Right atrium auricular region (tissue), 2 donors: ENCODE measurements at regions not wholly inside any gene's neighbourhood (a gene's known extent, or its start where the extent isn't known, plus 50 kb on each side); places are given as distances from the start of the nearest gene placed in this dataset.

ENCODE experiments used
- DNase-seq: peaks from one replicate; pipeline ENCODE4 v3.0.0-alpha.2; 2019; ENCODE audit warnings: low spot score
- H3K27ac ChIP-seq, 2 donors: fragments of 200-600 bp; sonication (generic); 1 replicate in 1 of 2; 2 replicates in 1 of 2; pipeline ENCODE4 v1.5.1; 2016 to 2019
- H3K27me3 ChIP-seq, 2 donors: fragments of 200-600 bp; sonication (generic); one replicate each; pipeline versions ENCODE4 v1.5.1 to v1.6.0; 2017 to 2019
- H3K36me3 ChIP-seq: fragments of 200-600 bp; sonication (generic); one replicate; pipeline ENCODE4 v1.5.1; 2016
- H3K4me1 ChIP-seq, 2 donors: fragments of 200-600 bp; sonication (generic); one replicate each; pipeline versions ENCODE4 v1.5.1 to v1.6.0; 2017 to 2019
- H3K4me3 ChIP-seq, 2 donors: fragments of 200-600 bp; sonication (generic); 1 replicate in 1 of 2; 2 replicates in 1 of 2; pipeline ENCODE4 v1.5.1; 2017 to 2019; ENCODE audit warnings: mild to moderate bottlenecking in 1 of 2, moderate library complexity in 1 of 2
- H3K9me3 ChIP-seq, 2 donors: fragments of 200-600 bp; sonication (generic); one replicate each; pipeline ENCODE4 v1.5.1; 2019
- TF ChIP-seq, protein P1 (sequence below), 2 donors: fragments of 200-600 bp; sonication (generic); IDR thresholded peaks; one replicate each; pipeline ENCODE4 v1.5.1; 2019; ENCODE audit warnings: antibody characterized with exemption in 2 of 2

DNA sequence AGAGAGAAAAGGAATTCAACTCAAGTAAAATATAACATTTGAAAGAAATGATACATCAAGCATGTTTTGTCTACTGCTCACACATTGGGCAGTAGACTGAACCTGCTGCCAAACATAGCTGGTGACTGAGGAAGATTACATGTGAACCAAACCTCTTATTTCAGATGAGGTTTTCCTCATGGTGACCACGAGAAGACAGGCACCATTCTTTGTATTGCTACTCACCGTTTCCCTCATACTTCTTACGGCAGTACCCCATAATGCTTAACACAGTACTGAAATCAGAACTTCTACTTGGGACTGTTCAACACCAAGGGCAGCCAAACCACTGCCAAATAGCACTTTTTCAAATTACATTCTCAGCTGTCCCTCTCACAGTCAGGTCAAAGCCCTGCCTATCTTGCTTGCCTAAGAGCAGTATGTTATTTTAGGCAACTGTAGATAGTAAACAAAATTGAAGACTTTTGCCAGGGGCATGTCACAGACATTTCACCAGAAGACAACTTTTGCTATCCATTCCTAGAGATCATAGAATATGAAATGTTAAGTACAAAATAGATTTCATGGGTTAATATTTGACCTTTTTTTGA lies 167.1 kb upstream of the DOK6 start:
- Histone ChIP-seq H3K4me1 (no peaks in the 10 kb centered on the region), H3K9me3 (no peaks in the 10 kb centered on the region), H3K27me3 (no peaks in the 10 kb centered on the region), H3K36me3 (no peaks in the 10 kb centered on the region), H3K27ac (peak overlapping the region in 1 of 2 donors; percentile 49), H3K4me3 (no peak overlapping the region)
- TF ChIP-seq, protein P1, sequence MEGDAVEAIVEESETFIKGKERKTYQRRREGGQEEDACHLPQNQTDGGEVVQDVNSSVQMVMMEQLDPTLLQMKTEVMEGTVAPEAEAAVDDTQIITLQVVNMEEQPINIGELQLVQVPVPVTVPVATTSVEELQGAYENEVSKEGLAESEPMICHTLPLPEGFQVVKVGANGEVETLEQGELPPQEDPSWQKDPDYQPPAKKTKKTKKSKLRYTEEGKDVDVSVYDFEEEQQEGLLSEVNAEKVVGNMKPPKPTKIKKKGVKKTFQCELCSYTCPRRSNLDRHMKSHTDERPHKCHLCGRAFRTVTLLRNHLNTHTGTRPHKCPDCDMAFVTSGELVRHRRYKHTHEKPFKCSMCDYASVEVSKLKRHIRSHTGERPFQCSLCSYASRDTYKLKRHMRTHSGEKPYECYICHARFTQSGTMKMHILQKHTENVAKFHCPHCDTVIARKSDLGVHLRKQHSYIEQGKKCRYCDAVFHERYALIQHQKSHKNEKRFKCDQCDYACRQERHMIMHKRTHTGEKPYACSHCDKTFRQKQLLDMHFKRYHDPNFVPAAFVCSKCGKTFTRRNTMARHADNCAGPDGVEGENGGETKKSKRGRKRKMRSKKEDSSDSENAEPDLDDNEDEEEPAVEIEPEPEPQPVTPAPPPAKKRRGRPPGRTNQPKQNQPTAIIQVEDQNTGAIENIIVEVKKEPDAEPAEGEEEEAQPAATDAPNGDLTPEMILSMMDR (IDR thresholded peaks at IDR 0.05), result no peak
- no peak for DNase-seq

GRCh38 chr18:69239849-69240674 lies 160.6 kb upstream of the DOK6 start:
- Histone ChIP-seq H3K27me3 (no peaks in the 10 kb centered on the region), H3K9me3 (no peaks in the 10 kb centered on the region), H3K36me3 (no peaks in the 10 kb centered on the region), H3K27ac (no peak overlapping the region), H3K4me3 (no peak overlapping the region), H3K4me1 (peaks cover 0 to 4% of the 10 kb centered on the region in 2 donors)
- no peak for DNase-seq
- TF ChIP-seq, protein P1 (IDR thresholded peaks at IDR 0.05), result no peak

GRCh38 chr18:69246027-69246426 lies 154.7 kb upstream of the DOK6 start:
- no peak overlapping the region for H3K27ac ChIP-seq
- no peaks in the 10 kb centered on the region for H3K4me1 ChIP-seq
- no peak for DNase-seq
- no peak overlapping the region for H3K4me3 ChIP-seq
- H3K9me3 ChIP-seq, result no peaks in the 10 kb centered on the region
- H3K27me3 ChIP-seq, result no peaks in the 10 kb centered on the region
- H3K36me3 ChIP-seq, result no peaks in the 10 kb centered on the region
- TF ChIP-seq, protein P1 (IDR thresholded peaks at IDR 0.05), result no peak

- Histone ChIP-seq H3K4me3 (no peak overlapping the region), H3K36me3 (no peaks in the 10 kb centered on the region), H3K27ac (no peak overlapping the region), H3K9me3 (no peaks in the 10 kb centered on the region), H3K4me1 (no peaks in the 10 kb centered on the region), H3K27me3 (no peaks in the 10 kb centered on the region)
- DNase-seq, result no peak
- TF ChIP-seq, protein P1 (IDR thresholded peaks at IDR 0.05), result no peak
Observed at GRCh38 chr18:69250305-69251151, 150.2 kb upstream of the DOK6 start.

DNA sequence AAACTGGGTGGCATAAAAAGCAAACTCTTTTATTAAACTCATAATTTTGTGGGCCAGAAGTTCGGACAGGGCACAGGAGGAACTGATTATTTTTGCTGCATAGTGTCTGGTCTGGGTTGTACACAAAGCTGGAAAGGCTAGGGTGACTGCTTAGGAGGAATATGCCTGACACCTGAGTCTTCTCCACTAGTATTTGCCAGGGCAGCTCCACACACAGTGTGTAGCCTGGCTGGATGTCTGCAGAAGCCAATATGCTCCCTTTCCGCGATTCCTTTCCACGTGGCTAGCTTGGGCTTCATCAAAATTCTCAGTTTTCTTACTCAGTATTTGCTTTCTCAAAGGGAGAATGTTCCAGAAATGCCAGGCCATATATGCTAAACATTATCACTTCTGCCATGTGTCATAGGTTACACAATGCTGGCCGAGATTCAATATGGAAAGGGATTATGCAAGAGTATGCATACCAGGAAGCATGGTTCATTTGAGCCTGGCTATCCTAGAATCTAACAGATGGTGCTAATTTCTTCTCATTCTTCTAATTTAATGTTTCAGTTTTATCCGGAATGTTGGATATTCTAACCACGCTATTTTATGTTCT lies 142.7 kb upstream of the DOK6 start:
- DNase-seq, result no peak
- H3K27me3 ChIP-seq, result no peaks in the 10 kb centered on the region
- TF ChIP-seq, protein P1 (IDR thresholded peaks at IDR 0.05), result no peak
- no peaks in the 10 kb centered on the region for H3K36me3 ChIP-seq
- no peaks in the 10 kb centered on the region for H3K4me1 ChIP-seq
- H3K4me3 ChIP-seq, result no peak overlapping the region
- no peak overlapping the region for H3K27ac ChIP-seq
- no peaks in the 10 kb centered on the region for H3K9me3 ChIP-seq
